RWPE1 (cell line): ENCODE measurements at regions not wholly inside any gene's neighbourhood (a gene's known extent, or its start where the extent isn't known, plus 50 kb on each side); places are given as distances from the start of the nearest gene placed in this dataset.

ENCODE experiments used
- CTCF ChIA-PET: fragments of 350-600 bp; sonication (Branson Sonifier 250); formaldehyde crosslinking; extraction: SDS; loops from one replicate; lab custom pipeline; 2021; lab: Yijun Ruan, JAX
- POLR2A ChIA-PET: fragments of 400-600 bp; formaldehyde crosslinking; extraction: SDS; loops from one replicate; lab custom pipeline; 2020; ENCODE audit warnings: antibody characterized with exemption; ENCODE audit not compliant: low non-redundant PET; lab: Yijun Ruan, JAX
- DNase-seq: peaks from one replicate; pipeline ENCODE4 v3.0.0; 2012; ENCODE audit warnings: low spot score
- H3K27ac ChIP-seq: fragments of 450-650 bp; 2 replicates; pipeline ENCODE4 v1.5.1; 2017
- TF ChIP-seq, protein P1 (sequence below): fragments of 450-650 bp; conservative IDR thresholded peaks from 2 replicates; pipeline ENCODE4 v1.5.1; 2017; ENCODE audit warnings: low read depth, mild to moderate bottlenecking

DNA sequence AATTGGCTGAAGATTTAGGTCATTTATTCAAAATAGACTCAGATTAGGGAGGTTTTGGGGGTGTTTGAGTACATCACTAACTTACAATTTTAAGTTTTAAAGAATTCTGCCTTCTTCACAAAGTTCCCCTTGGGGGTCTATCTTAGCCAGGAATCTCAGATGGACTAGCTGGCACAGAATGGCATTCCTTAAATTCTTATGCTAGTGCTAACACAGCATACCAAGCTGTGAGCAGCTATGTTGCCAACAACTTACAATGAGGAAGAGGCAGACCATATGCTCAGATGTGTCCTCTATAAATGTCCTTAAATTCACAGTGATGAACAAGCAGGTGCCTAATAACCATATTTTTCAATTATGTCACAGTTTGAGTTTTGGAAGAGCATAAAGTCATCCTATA is 60.9 kb upstream of the NPHP3 start:
- TF ChIP-seq, protein P1, sequence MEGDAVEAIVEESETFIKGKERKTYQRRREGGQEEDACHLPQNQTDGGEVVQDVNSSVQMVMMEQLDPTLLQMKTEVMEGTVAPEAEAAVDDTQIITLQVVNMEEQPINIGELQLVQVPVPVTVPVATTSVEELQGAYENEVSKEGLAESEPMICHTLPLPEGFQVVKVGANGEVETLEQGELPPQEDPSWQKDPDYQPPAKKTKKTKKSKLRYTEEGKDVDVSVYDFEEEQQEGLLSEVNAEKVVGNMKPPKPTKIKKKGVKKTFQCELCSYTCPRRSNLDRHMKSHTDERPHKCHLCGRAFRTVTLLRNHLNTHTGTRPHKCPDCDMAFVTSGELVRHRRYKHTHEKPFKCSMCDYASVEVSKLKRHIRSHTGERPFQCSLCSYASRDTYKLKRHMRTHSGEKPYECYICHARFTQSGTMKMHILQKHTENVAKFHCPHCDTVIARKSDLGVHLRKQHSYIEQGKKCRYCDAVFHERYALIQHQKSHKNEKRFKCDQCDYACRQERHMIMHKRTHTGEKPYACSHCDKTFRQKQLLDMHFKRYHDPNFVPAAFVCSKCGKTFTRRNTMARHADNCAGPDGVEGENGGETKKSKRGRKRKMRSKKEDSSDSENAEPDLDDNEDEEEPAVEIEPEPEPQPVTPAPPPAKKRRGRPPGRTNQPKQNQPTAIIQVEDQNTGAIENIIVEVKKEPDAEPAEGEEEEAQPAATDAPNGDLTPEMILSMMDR, result no peak
- CTCF ChIA-PET, result interaction anchor here (0.5 kb wide), 1 partner anchor 641 kb away, joined by 3 read pairs; no protein-coding TSS in a partner anchor
- POLR2A ChIA-PET, result no interaction called here
- DNase-seq, result no peak
- no peak overlapping the region for H3K27ac ChIP-seq

DNA sequence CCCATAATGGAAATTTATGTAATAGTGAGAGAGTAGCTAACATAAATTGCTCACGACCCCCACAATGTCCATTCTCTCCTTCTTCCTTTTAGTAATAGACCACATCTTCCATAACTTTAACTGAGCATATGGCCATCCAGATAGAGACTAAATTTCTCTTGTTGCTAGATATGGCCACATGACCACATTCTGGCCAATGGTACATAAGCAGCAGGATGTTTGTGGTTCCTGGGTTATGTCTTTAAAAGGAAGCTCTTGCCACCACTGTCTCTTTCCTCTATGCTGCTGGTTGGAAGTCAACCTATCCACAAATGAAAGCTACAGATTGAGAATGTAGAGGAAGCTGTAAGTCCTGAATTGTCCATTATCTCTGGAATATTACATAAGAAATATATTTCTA is 59.7 kb upstream of the NPHP3 start:
- DNase-seq, result no peak

GRCh38 chr3:132777171-132777570 is 55.0 kb upstream of the NPHP3 start:
- DNase-seq, result no peak
- ChIA-PET POLR2A (no interaction called here), CTCF (no interaction called here)
- no peak overlapping the region for H3K27ac ChIP-seq
- TF ChIP-seq, protein P1, result no peak

More for the DNA sequence above, 59.7 kb upstream of the NPHP3 start:
- POLR2A ChIA-PET, result no interaction called here
- TF ChIP-seq, protein P1, result no peak
- CTCF ChIA-PET, result no interaction called here
- H3K27ac ChIP-seq, result no peak overlapping the region

- ChIA-PET POLR2A (no interaction called here), CTCF (no interaction called here)
Observed at GRCh38 chr3:132773071-132773619, 50.9 kb upstream of the NPHP3 start.

DNA sequence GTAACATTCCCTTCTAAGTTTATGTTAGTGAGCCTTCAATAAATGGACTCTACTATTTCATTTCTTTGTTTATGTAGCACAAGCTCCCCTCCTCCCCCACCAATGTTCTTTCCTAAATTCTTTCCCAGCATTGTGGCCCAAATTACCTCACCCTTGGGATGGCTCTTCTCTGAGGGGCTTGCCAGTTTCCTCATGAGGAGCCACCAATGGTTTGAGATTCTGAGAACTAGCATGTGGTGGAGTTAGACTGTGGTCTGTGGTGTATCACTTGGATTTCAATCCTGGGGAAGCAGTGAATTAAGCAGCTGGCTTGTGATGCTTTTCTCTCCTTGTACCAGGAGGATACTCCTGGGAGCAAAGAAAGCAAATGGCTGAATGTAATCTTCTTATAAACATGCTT is 50.0 kb upstream of the NPHP3 start:
- no peak for DNase-seq
- ChIA-PET POLR2A (no interaction called here), CTCF (interaction anchor here (0.6 kb wide), 1 partner anchor 650 kb away, joined by 4 read pairs; no protein-coding TSS in a partner anchor)
- no peak overlapping the region for H3K27ac ChIP-seq
- TF ChIP-seq, protein P1, result no peak

More at GRCh38 chr3:132773071-132773619, 50.9 kb upstream of the NPHP3 start:
- no peak for DNase-seq
- TF ChIP-seq, protein P1, result no peak
- no peak overlapping the region for H3K27ac ChIP-seq
